ENCODE measurements at regions not wholly inside any gene's neighbourhood (a gene's known extent, or its start where the extent isn't known, plus 50 kb on each side); places are given as distances from the start of the nearest gene placed in this dataset.

- no peak for DNase-seq (ENCODE audit: low spot score)
These were observed 294.1 kb upstream of the SMC2 start for GRCh38 chr9:103799959-103800358.

DNA sequence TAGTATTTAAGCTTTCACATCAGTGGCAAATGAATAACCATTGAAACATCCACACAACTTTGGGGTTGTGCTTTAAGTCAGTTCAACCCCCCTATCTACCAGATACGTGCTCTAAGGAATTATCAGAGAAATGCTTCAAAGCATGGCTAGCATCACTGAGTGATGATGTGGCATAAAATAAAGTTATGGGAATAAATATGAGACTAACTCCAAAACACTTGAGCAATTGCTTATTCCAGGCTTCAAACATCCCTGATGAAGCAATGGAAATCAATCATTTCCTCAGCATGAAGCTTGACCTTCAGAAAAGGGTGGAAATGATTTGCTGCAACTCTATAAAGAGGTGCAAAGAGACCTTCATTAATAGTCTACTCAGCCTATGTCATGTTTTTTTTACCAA, 292.0 kb upstream of the SMC2 start:
- DNase-seq (ENCODE audit: low spot score) = no peak

DNA sequence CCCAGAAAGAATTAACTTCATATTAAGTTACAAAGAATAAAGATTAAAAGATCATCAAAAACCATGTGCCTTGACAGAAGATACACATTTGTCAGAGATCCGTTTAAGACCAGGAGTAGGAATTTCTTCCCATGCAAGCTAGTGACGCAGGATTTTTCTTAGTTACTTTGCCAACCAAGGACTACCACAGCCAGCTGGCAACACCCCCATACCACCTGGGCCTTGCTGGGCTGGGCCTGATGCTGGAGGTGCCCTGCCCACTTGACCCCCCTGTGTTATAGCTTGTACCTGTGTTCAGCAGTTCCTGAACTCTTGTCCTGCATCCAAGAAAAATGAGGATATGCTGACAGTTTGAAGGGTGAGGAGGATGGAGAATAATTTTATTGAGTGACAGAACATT, 290.9 kb upstream of the SMC2 start:
- DNase-seq (ENCODE audit: low spot score) = no peak

DNA sequence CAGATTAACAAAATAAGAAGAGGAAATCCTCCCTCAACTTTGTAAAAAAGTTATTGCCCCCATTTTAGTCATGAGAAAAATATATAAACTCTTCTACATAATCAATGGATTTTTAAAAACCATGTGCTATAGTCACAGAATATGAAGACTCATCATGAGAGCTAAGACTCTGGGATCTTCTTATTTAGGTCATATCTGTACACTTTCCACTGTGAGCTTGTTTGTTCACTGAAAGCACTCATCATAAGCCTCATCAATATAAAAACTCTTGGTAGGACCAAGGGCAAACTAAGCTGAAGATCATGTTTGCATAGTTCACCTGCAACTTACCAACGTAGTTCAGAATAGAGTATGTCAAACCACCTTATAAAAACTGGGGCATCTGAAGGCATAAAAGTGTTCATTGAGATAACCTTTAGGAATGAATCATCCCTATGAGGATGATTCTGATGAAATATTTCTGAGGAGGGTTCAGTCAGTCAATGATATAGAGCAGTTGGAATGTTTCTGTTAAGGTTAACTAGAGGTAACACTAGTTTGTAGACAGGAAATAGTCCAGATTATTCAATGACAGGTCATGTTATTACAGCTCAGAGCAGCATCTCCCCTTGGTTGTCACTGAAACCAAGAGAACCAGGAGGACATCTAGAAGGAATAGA, 289.9 kb upstream of the SMC2 start:
- no peak for DNase-seq (ENCODE audit: low spot score)

- DNase-seq (ENCODE audit: low spot score) = no peak
These were observed 284.4 kb upstream of the SMC2 start for GRCh38 chr9:103809745-103810144.

DNA sequence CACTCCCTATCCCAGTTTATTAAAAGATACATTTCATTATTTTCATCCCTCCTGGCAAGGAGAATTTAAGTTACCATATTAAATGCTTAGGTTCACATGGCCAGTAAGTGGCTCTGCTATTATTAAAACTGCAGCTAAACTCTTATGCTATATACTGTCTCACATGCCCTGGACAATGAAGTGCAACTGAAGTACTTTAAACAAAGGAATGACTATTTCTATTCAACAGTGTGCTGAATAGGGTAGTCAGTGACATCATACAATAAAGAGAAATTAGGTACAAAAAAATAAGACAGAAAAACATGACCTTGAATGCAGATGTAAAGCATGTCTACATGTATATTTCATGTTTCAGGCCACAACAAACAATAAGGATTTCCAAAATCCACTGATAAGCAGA, 282.6 kb upstream of the SMC2 start:
- DNase-seq (ENCODE audit: low spot score) = no peak

DNA sequence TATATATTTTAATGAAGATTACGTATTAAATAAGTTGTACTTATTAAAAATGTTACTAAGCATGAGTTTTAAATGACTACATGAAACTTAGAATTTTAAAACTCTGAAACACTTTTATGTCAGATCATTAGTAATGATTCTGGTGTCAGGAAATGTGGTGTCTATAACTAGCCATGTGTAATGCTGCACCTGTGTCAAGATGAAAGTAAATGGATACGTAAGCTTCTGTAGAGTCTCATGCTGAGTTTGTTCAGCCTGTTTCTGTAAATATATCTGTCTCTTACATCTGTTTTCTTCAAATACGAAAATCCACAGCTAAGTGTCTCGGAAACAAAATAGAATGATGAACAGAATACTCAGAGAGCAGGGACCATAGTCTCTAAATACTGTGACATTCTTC, 278.0 kb upstream of the SMC2 start:
- DNase-seq (ENCODE audit: low spot score) = no peak

GRCh38 chr9:103819936-103820335, 274.2 kb upstream of the SMC2 start:
- no peak for DNase-seq (ENCODE audit: low spot score)

DNA sequence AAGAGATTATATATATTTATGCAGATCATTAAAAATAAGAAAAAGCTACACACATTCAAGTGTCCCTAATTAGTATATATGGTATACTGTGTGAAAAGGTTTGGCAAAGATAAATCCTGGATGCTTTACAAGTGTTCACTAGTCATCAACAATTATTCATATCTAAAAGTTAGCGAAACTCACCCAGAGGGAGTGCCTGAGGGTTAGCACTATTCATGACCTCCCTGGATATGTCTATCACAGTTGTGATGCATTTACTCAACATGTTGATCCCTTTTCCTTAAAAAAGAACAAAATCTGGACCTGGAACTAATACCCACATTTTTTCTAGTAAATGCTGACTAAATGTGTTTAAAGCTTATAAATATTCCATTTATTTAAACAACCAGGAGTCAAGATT, 273.0 kb upstream of the SMC2 start:
- no peak for DNase-seq (ENCODE audit: low spot score)

- no peak for DNase-seq (ENCODE audit: low spot score)
These were observed 256.2 kb upstream of the SMC2 start for GRCh38 chr9:103837940-103838339.

GRCh38 chr9:103839197-103839596, 254.9 kb upstream of the SMC2 start:
- DNase-seq (ENCODE audit: low spot score) = no peak

GRCh38 chr9:103867886-103868285, 226.2 kb upstream of the SMC2 start:
- no peak for DNase-seq (ENCODE audit: low spot score)

DNA sequence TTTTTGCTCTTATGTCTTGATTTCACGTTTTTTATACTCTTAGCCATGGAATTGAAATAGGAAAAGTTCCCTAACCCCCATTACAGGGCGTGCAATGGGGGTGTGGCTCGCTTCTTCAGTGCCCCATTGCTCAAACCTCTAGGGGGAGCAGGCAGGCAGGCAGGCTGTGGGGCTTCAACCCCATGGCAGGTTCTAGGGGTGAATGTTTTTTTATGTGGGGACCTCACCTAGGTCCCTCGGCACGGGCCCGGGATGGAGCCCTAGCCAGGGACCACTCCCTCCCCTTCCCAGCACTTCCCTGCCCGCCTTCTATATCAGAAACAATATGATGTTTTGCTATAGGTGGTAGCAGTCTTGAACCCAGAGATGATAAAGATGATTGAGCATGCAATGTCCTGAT, 221.3 kb upstream of the SMC2 start:
- DNase-seq (ENCODE audit: low spot score) = no peak

- DNase-seq (ENCODE audit: low spot score) = no peak
These were observed 212.7 kb upstream of the SMC2 start for GRCh38 chr9:103881419-103881818.

DNA sequence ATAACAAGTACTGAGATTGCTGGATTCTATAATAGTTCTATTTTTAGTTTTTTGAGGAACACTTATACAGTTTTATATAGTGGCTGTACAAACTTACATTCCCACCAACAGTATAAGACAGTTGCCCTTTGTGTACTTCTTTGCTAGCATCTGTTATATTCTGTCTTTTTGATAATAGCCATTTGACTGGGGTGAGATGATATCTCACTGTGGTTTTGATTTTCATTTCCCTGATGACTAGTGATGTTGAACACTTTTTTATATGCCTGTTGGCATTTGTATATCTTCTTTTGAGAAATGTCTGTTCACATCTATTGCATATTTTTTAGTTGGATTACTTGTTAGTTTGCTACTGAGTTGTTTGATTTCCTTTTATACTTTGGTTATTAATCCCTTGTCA, 204.1 kb upstream of the SMC2 start:
- DNase-seq (ENCODE audit: low spot score) = no peak

DNA sequence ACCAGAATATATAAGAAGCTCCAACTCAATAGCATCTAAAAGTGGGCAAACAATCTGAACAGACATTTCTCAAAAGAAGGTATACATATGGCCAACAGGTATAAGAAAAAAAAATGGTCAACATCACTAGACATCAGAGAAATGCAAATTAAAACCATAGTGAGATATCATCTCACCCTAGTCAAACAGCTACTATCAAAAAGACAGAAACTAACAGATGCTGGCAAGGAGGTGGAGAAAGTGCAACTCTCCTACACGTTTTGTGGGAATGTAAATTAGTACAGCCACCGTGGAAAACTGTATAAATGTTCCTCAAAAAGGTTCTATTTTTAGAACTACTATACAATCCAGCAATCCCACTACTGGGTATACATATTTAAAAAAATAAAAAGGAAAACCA, 199.9 kb upstream of the SMC2 start:
- no peak for DNase-seq (ENCODE audit: low spot score)

DNA sequence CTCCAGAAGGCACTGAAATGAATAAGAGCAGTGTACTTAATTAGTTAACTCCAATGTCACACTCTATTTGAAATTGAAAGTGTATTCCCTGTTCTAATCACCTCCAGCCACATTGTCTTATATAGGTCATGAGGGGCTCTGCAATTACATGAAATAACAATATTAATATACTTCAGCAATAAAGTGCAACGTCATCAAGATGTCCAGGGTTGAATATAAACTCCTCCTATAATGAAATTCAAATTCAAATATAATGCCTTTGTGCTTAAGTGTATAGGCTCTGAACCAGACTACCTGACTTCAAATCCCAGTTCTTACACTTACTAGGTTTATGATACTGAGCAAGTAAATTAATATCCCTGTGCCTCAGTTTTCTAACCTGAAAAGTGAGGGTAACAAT, 195.6 kb upstream of the SMC2 start:
- no peak for DNase-seq (ENCODE audit: low spot score)

GRCh38 chr9:103899866-103900265, 194.2 kb upstream of the SMC2 start:
- DNase-seq (ENCODE audit: low spot score) = no peak

GRCh38 chr9:103900466-103900865, 193.6 kb upstream of the SMC2 start:
- no peak for DNase-seq (ENCODE audit: low spot score)

- no peak for DNase-seq (ENCODE audit: low spot score)
These were observed 191.8 kb upstream of the SMC2 start for GRCh38 chr9:103902263-103902662.

DNA sequence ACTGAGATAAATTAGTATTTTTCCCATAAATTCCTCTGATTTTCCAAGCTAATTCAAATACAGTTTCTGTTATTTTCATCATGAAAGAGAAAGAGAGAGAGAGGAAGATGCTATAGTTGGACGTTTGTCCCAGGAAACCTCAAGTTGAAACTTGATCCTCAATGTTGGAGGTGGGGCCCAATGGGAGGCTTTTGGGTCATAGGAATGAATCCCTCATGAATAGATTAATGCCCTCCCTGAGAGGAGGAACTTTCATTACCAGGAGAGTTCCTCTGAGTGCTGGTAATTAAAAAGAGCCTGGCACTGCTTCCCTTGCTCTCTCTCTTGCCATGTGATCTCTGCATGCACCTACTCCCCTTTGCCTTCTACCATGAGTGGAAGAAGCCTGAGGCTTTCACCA, 189.9 kb upstream of the SMC2 start:
- DNase-seq (ENCODE audit: low spot score) = no peak

DNA sequence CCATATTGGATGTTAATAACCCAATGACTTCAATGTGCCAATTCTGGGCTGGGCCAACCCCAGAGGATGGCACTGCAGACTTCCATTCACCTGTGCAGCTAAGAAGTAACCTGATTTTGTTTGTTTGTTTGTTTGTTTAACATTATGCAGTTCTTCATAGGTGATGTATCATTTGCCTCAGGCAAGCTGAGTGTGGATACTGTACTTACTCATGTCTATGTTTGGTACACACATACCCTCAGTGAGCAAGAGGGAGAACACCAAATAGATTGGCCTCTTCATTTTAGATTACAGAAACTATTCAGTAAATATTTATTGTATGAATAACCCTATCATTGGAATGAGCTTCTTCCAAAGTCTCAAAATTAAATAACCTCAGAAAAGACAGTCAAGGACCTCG, 180.2 kb upstream of the SMC2 start:
- DNase-seq (ENCODE audit: low spot score) = no peak

DNA sequence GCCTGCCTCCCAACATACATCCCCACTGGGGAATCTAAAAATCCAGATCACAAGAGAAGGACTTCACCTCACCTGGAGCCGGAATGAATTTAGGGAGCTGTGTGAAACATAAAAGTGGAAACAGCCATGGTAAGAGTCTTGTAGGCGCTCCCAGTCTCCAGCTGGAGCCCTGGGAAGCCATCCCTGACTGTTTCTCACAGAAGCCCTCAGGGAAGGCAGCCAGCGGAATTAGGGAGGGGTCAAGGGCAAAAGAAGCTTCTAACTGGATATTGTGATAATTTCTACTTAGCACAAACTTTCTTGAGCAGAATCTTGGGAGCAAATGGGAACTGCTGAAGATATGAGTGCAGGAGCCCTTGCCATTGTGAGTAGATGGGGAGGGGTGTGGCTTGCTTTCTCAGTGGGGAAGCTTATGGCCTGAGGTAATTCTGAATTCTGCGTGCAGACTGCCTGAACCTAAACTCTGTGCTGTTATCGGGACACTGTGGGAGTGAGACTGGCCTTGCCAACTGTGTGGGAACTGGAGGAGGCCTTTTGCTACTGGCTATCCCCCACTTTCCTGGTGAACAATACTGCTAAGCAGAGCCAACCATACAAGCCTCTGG, 174.4 kb upstream of the SMC2 start:
- no peak for DNase-seq (ENCODE audit: low spot score)

- DNase-seq (ENCODE audit: low spot score) = no peak
These were observed 165.7 kb upstream of the SMC2 start for GRCh38 chr9:103928442-103928841.

All from ecto neural progenitor cell (in vitro differentiated cells).